ENCODE measurements at regions not wholly inside any gene's neighbourhood (a gene's known extent, or its start where the extent isn't known, plus 50 kb on each side); places are given as distances from the start of the nearest gene placed in this dataset.

GRCh38 chr3:70531063-70531657 lies 218.7 kb upstream of the MDFIC2 start:
- intact Hi-C loops (cut with DNase I): loop anchor here (5.0 kb wide), 3 partner anchors 776 to 1121 kb away; no protein-coding TSS in a partner anchor
- no peaks in the 10 kb centered on the region for H3K27me3 ChIP-seq
- H3K4me1 ChIP-seq: no peaks in the 10 kb centered on the region
- H3K27ac ChIP-seq: no peak overlapping the region
- H3K36me3 ChIP-seq: no peaks in the 10 kb centered on the region
- no peak for DNase-seq (ENCODE audit: low spot score in 2 of 2)
- no peak overlapping the region for H3K4me3 ChIP-seq
- H3K9me3 ChIP-seq: no peaks in the 10 kb centered on the region
- TF ChIP-seq CTCF (IDR thresholded peaks at IDR 0.05): peak; percentile 46 to 57 (median 48)

- H3K36me3 ChIP-seq: no peaks in the 10 kb centered on the region
- H3K4me1 ChIP-seq: no peaks in the 10 kb centered on the region
- H3K27me3 ChIP-seq: no peaks in the 10 kb centered on the region
- intact Hi-C loops (cut with DNase I): loop anchor here (5.0 kb wide), 3 partner anchors 777 to 1122 kb away; no protein-coding TSS in a partner anchor
- no peak for DNase-seq (ENCODE audit: low spot score in 2 of 2)
- no peaks in the 10 kb centered on the region for H3K9me3 ChIP-seq
- no peak overlapping the region for H3K4me3 ChIP-seq
- no peak overlapping the region for H3K27ac ChIP-seq
- no peak for TF ChIP-seq CTCF (IDR thresholded peaks at IDR 0.05)
These were observed 218.2 kb upstream of the MDFIC2 start for GRCh38 chr3:70530626-70531025.

- H3K27me3 ChIP-seq: no peaks in the 10 kb centered on the region
- no peaks in the 10 kb centered on the region for H3K9me3 ChIP-seq
- no peak overlapping the region for H3K27ac ChIP-seq
- no peaks in the 10 kb centered on the region for H3K36me3 ChIP-seq
- no peaks in the 10 kb centered on the region for H3K4me1 ChIP-seq
- no peak for TF ChIP-seq CTCF (IDR thresholded peaks at IDR 0.05)
- no peak for DNase-seq (ENCODE audit: low spot score in 2 of 2)
- no peak overlapping the region for H3K4me3 ChIP-seq
- intact Hi-C loops (cut with DNase I): no loop called here
These were observed 214.6 kb upstream of the MDFIC2 start for GRCh38 chr3:70527026-70527425.

GRCh38 chr3:70519913-70520659 lies 207.6 kb upstream of the MDFIC2 start:
- Histone ChIP-seq H3K27me3 (no peaks in the 10 kb centered on the region), H3K9me3 (no peaks in the 10 kb centered on the region), H3K4me1 (no peaks in the 10 kb centered on the region), H3K36me3 (no peaks in the 10 kb centered on the region), H3K27ac (no peak overlapping the region), H3K4me3 (no peak overlapping the region)
- no peak for DNase-seq (ENCODE audit: low spot score in 2 of 2)
- TF ChIP-seq CTCF (IDR thresholded peaks at IDR 0.05): no peak
- intact Hi-C loops (cut with DNase I): loop anchor here (10.0 kb wide), 1 partner anchor 425 kb away; no protein-coding TSS in a partner anchor

- Histone ChIP-seq H3K9me3 (no peaks in the 10 kb centered on the region), H3K4me3 (no peak overlapping the region), H3K27ac (no peak overlapping the region), H3K27me3 (no peaks in the 10 kb centered on the region), H3K36me3 (no peaks in the 10 kb centered on the region), H3K4me1 (no peaks in the 10 kb centered on the region)
- intact Hi-C loops (cut with DNase I): loop anchor here (10.0 kb wide), 1 partner anchor 424 kb away; no protein-coding TSS in a partner anchor
- DNase-seq (ENCODE audit: low spot score in 2 of 2): no peak
- no peak for TF ChIP-seq CTCF (IDR thresholded peaks at IDR 0.05)
These were observed 206.6 kb upstream of the MDFIC2 start for GRCh38 chr3:70519026-70519425.

Data from ascending aorta (tissue), 2 donors.